Stimulated activated CD4-positive, alpha-beta T cell treated with anti-CD3 and anti-CD28 coated beads, Interleukin-1b, Interleukin-23, amount 100 ng/mL, for 24 hours (primary cell): ENCODE measurements at regions not wholly inside any gene's neighbourhood (a gene's known extent, or its start where the extent isn't known, plus 50 kb on each side); places are given as distances from the start of the nearest gene placed in this dataset.

ENCODE experiments used
- DNase-seq, 4 experiments: peaks; one replicate each; pipeline ENCODE4 v3.0.0-alpha.2; 2020; ENCODE audit warnings: low read depth in 4 of 4, low spot score in 1 of 4

GRCh38 chr1:82845866-82846265, 1045.1 kb downstream of the ADGRL2 start:
- DNase-seq = no peak

- no peak for DNase-seq
Measured at GRCh38 chr1:82844911-82845827, 1044.4 kb downstream of the ADGRL2 start.

GRCh38 chr1:82844447-82844846, 1043.7 kb downstream of the ADGRL2 start:
- no peak for DNase-seq

GRCh38 chr1:82843876-82844275, 1043.1 kb downstream of the ADGRL2 start:
- DNase-seq = no peak

- no peak for DNase-seq
Measured at GRCh38 chr1:82840192-82840591, 1039.5 kb downstream of the ADGRL2 start.

- DNase-seq = no peak
Measured at GRCh38 chr1:82837766-82838465, 1037.2 kb downstream of the ADGRL2 start.

GRCh38 chr1:82836973-82837680, 1036.4 kb downstream of the ADGRL2 start:
- DNase-seq = no peak

- no peak for DNase-seq
Measured at GRCh38 chr1:82836213-82836972, 1035.7 kb downstream of the ADGRL2 start.

GRCh38 chr1:82830690-82831380, 1030.1 kb downstream of the ADGRL2 start:
- no peak for DNase-seq

GRCh38 chr1:82829527-82829926, 1028.8 kb downstream of the ADGRL2 start:
- DNase-seq = no peak

- DNase-seq = no peak
Measured at GRCh38 chr1:82823876-82824275, 1023.1 kb downstream of the ADGRL2 start.

GRCh38 chr1:82820816-82821215, 1020.1 kb downstream of the ADGRL2 start:
- DNase-seq = no peak

GRCh38 chr1:82819234-82819633, 1018.5 kb downstream of the ADGRL2 start:
- no peak for DNase-seq

- DNase-seq = no peak
Measured at GRCh38 chr1:82818586-82818985, 1017.9 kb downstream of the ADGRL2 start.

- DNase-seq = no peak
Measured at GRCh38 chr1:82813386-82813785, 1012.7 kb downstream of the ADGRL2 start.

- DNase-seq = no peak
Measured at GRCh38 chr1:82810601-82811000, 1009.9 kb downstream of the ADGRL2 start.

- no peak for DNase-seq
Measured at GRCh38 chr1:82807563-82807962, 1006.8 kb downstream of the ADGRL2 start.

GRCh38 chr1:82806133-82806532, 1005.4 kb downstream of the ADGRL2 start:
- DNase-seq = no peak

- DNase-seq = no peak
Measured at GRCh38 chr1:82801176-82801575, 1000.4 kb downstream of the ADGRL2 start.

- no peak for DNase-seq
Measured at GRCh38 chr1:82800721-82801120, 1000.0 kb downstream of the ADGRL2 start.
